A549 (cell line): ENCODE measurements at regions not wholly inside any gene's neighbourhood (a gene's known extent, or its start where the extent isn't known, plus 50 kb on each side); places are given as distances from the start of the nearest gene placed in this dataset.

Experiments
- ATAC-seq, 2 experiments: fragments of 200-7000 bp in 1 of 2; fragments of >200 bp in 1 of 2; cut with Nextera tagmentation in 1 of 2; cut with Tn5 transposase in 1 of 2; 3 replicates each; pipeline versions ENCODE4 v1.8.0 to v1.9.1; 2018 to 2020; ENCODE audit warnings: mild to moderate bottlenecking in 1 of 2, moderate library complexity in 1 of 2
- CTCF ChIA-PET: fragments of 300-600 bp; sonication (Branson Sonifier 250); formaldehyde crosslinking; extraction: SDS; loops from one replicate; lab custom pipeline; 2021; ENCODE audit warnings: antibody characterized with exemption, inconsistent platforms; lab: Yijun Ruan, JAX
- POLR2A ChIA-PET: fragments of 350-600 bp; formaldehyde crosslinking; extraction: SDS; loops from one replicate; lab custom pipeline; 2021; ENCODE audit warnings: antibody characterized with exemption, inconsistent platforms; lab: Yijun Ruan, JAX
- DNase-seq, 2 experiments: peaks; one replicate each; pipeline versions ENCODE4 v3.0.0 to v3.0.0-alpha.2; 2011 to 2016; ENCODE audit warnings: low read depth in 1 of 2, low spot score in 1 of 2
- FAIRE-seq: peaks from 2 replicates; lab custom pipeline; 2011; peaks lifted over from hg19 to GRCh38; lab: Jason Lieb, UNC
- H3K27ac ChIP-seq, 2 experiments: fragments of >200 bp; sonication (Bioruptor Twin); formaldehyde crosslinking; 3 replicates each; pipeline ENCODE4 v1.5.1; 2016 to 2017
- H3K4me1 ChIP-seq: fragments of >200 bp; sonication (Bioruptor Twin); formaldehyde crosslinking; 3 replicates; pipeline ENCODE4 v1.6.1; 2016
- H3K4me2 ChIP-seq: fragments of >200 bp; sonication (Bioruptor Twin); formaldehyde crosslinking; 3 replicates; pipeline ENCODE4 v1.6.1; 2016
- H3K4me3 ChIP-seq: fragments of >200 bp; sonication (Bioruptor Twin); formaldehyde crosslinking; 3 replicates; pipeline ENCODE4 v1.5.1; 2016
- H3K9me3 ChIP-seq: fragments of >200 bp; sonication (Bioruptor Twin); formaldehyde crosslinking; 3 replicates; pipeline ENCODE4 v1.6.1; 2016
- CEBPB ChIP-seq, 2 experiments: fragments of >200 bp in 1 of 2; sonication (Bioruptor Twin) in 1 of 2; formaldehyde crosslinking in 1 of 2; IDR thresholded peaks; 2 replicates each; pipeline ENCODE4 v1.6.1; 2012 to 2016
- CHD4 ChIP-seq: fragments of 200-600 bp; sonication (generic); IDR thresholded peaks from 2 replicates; pipeline ENCODE4 v1.6.1; 2016; ENCODE audit warnings: antibody characterized with exemption, mild to moderate bottlenecking, borderline replicate concordance
- EHF ChIP-seq: fragments of 250-450 bp; sonication (Bioruptor Pico); IDR thresholded peaks from 2 replicates; pipeline ENCODE4 v1.5.0; 2020; ENCODE audit warnings: mild to moderate bottlenecking
- EHMT2 ChIP-seq: fragments of 200-600 bp; sonication (generic); IDR thresholded peaks from 2 replicates; pipeline ENCODE4 v1.6.1; 2016; ENCODE audit warnings: antibody characterized with exemption, low read depth, mild to moderate bottlenecking, moderate library complexity
- EP300 ChIP-seq, 2 experiments: fragments of >200 bp; sonication (Bioruptor Twin); formaldehyde crosslinking; IDR thresholded peaks; 2 replicates in 1 of 2; 3 replicates in 1 of 2; pipeline ENCODE4 v1.6.1; 2016 to 2017
- FOSB ChIP-seq: fragments of 250-450 bp; sonication (Bioruptor Pico); IDR thresholded peaks from 2 replicates; pipeline ENCODE4 v1.5.0; 2020; ENCODE audit warnings: mild to moderate bottlenecking, moderate library complexity
- HEYL ChIP-seq: fragments of 250-450 bp; sonication (Bioruptor Pico); IDR thresholded peaks from 2 replicates; pipeline ENCODE4 v1.8.0; 2021; ENCODE audit warnings: mild to moderate bottlenecking, moderate library complexity
- HOXB13 ChIP-seq: fragments of 250-450 bp; sonication (Bioruptor Pico); IDR thresholded peaks from 2 replicates; pipeline ENCODE4 v1.5.0; 2020; ENCODE audit warnings: low read depth, mild to moderate bottlenecking, moderate library complexity
- JUNB ChIP-seq: fragments of >200 bp; sonication (Bioruptor Twin); formaldehyde crosslinking; IDR thresholded peaks from 2 replicates; pipeline ENCODE4 v1.6.1; 2016
- KDM1A ChIP-seq: fragments of 200-600 bp; sonication (generic); IDR thresholded peaks from 2 replicates; pipeline ENCODE4 v1.6.1; 2016; ENCODE audit warnings: low read depth, mild to moderate bottlenecking
- MAZ ChIP-seq: fragments of 150-350 bp; IDR thresholded peaks from 2 replicates; pipeline ENCODE4 v1.6.1; 2014; ENCODE audit warnings: antibody characterized with exemption, low read depth, low read length, borderline replicate concordance
- PHF8 ChIP-seq: fragments of 200-600 bp; sonication (generic); IDR thresholded peaks from 2 replicates; pipeline ENCODE4 v1.6.1; 2016; ENCODE audit warnings: low read depth, mild to moderate bottlenecking, antibody characterized with exemption, moderate library complexity, borderline replicate concordance
- RAD21 ChIP-seq, 2 experiments: fragments of >200 bp in 1 of 2; sonication (Bioruptor Twin) in 1 of 2; formaldehyde crosslinking in 1 of 2; IDR thresholded peaks in 1 of 2; conservative IDR thresholded peaks in 1 of 2; 2 replicates in 1 of 2; 3 replicates in 1 of 2; pipeline ENCODE4 v1.6.1; 2012 to 2018; ENCODE audit warnings: inconsistent platforms in 1 of 2
- RARB ChIP-seq: fragments of 250-450 bp; sonication (Bioruptor Pico); IDR thresholded peaks from 2 replicates; pipeline ENCODE4 v1.8.0; 2021; ENCODE audit warnings: mild to moderate bottlenecking, moderate library complexity
- RCOR1 ChIP-seq: fragments of 150-350 bp; IDR thresholded peaks from 2 replicates; pipeline ENCODE4 v1.6.1; 2014; ENCODE audit warnings: antibody characterized with exemption, low read length, low read depth
- RFX5 ChIP-seq: fragments of 450-650 bp; IDR thresholded peaks from 2 replicates; pipeline ENCODE4 v1.7.1; 2014; ENCODE audit warnings: antibody characterized with exemption, mild to moderate bottlenecking, moderate library complexity
- SREBF2 ChIP-seq: fragments of 450-650 bp; IDR thresholded peaks from 2 replicates; pipeline ENCODE4 v1.6.1; 2014; ENCODE audit warnings: mild to moderate bottlenecking, moderate library complexity
- TFCP2L1 ChIP-seq: fragments of 250-450 bp; sonication (Bioruptor Pico); IDR thresholded peaks from 2 replicates; pipeline ENCODE4 v1.5.0; 2021; ENCODE audit warnings: mild to moderate bottlenecking
- ZNF302 ChIP-seq: fragments of 250-450 bp; sonication (Bioruptor Pico); IDR thresholded peaks from 2 replicates; pipeline ENCODE4 v1.9.0; 2021; ENCODE audit warnings: inconsistent platforms, mild to moderate bottlenecking, moderate library complexity
- WGBS: methylation state at CpG from one replicate; pipeline ENCODE4 v1.1.6; 2017; ENCODE audit errors: missing lambda C conversion rate; 5-methylcytosine and 5-hydroxymethylcytosine counted together
- TF ChIP-seq, protein P1 (sequence below): fragments of >200 bp; sonication (Bioruptor Twin); formaldehyde crosslinking; IDR thresholded peaks from 3 replicates; pipeline ENCODE4 v1.5.1; 2016

- POLR2A ChIA-PET: no interaction called here
- 0% methylated on average over 1 of the region's 1 CpG for WGBS
Measured at GRCh38 chr10:2139746-2140145, 402.4 kb upstream of the ADARB2 start.

GRCh38 chr10:2137549-2138174, 400.3 kb upstream of the ADARB2 start:
- 9% methylated on average over 4 of the region's 4 CpGs for WGBS
- no peak overlapping the region for H3K4me2 ChIP-seq
- ChIA-PET CTCF (interaction anchor here (1.1 to 1.5 kb wide), 2 partner anchors 9 to 17 kb away, joined by 3 to 5 read pairs; no protein-coding TSS in a partner anchor), POLR2A (no interaction called here)
- ATAC-seq (peak; percentile 54 to 78; a peak in 3 of 6 replicates), DNase-seq (peak; percentile 8 to 41), FAIRE-seq (no peak)
- H3K27ac ChIP-seq: no peak overlapping the region
- H3K9me3 ChIP-seq: no peaks in the 10 kb centered on the region
- TF ChIP-seq CHD4 (no peak), HEYL (CRISPR knock-in tag) (no peak), RAD21 (conservative IDR thresholded peaks at IDR 0.05 in 1 of 2, IDR thresholded peaks at IDR 0.05 in 1 of 2) (peak in 1 of 2 experiments; percentile 49; a peak in 2 of 5 replicates), RFX5 (no peak), EP300 (IDR thresholded peaks at IDR 0.05) (no peak), KDM1A (no peak), SREBF2 (no peak)
- TF ChIP-seq, protein P1, sequence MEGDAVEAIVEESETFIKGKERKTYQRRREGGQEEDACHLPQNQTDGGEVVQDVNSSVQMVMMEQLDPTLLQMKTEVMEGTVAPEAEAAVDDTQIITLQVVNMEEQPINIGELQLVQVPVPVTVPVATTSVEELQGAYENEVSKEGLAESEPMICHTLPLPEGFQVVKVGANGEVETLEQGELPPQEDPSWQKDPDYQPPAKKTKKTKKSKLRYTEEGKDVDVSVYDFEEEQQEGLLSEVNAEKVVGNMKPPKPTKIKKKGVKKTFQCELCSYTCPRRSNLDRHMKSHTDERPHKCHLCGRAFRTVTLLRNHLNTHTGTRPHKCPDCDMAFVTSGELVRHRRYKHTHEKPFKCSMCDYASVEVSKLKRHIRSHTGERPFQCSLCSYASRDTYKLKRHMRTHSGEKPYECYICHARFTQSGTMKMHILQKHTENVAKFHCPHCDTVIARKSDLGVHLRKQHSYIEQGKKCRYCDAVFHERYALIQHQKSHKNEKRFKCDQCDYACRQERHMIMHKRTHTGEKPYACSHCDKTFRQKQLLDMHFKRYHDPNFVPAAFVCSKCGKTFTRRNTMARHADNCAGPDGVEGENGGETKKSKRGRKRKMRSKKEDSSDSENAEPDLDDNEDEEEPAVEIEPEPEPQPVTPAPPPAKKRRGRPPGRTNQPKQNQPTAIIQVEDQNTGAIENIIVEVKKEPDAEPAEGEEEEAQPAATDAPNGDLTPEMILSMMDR: no peak
- no peaks in the 10 kb centered on the region for H3K4me1 ChIP-seq
- no peak overlapping the region for H3K4me3 ChIP-seq

More at GRCh38 chr10:2139746-2140145, 402.4 kb upstream of the ADARB2 start:
- H3K4me1 ChIP-seq: no peaks in the 10 kb centered on the region
- CTCF ChIA-PET: no interaction called here
- no peak overlapping the region for H3K4me2 ChIP-seq
- no peak for FAIRE-seq
- TF ChIP-seq MAZ (no peak), EHF (CRISPR knock-in tag) (no peak), ZNF302 (CRISPR knock-in tag) (no peak), CEBPB (IDR thresholded peaks at IDR 0.05) (no peak)
- TF ChIP-seq, all 56 proteins: peak for 0
- Histone ChIP-seq H3K9me3 (no peaks in the 10 kb centered on the region), H3K4me3 (no peak overlapping the region), H3K27ac (no peak overlapping the region)
- DNase-seq (no peak), ATAC-seq (no peak)

- H3K27ac ChIP-seq: no peak overlapping the region
- ATAC-seq (no peak; a peak in 1 of 6 replicates), FAIRE-seq (no peak), DNase-seq (no peak)
- no peaks in the 10 kb centered on the region for H3K4me1 ChIP-seq
- CTCF ChIA-PET: no interaction called here
- H3K4me2 ChIP-seq: no peak overlapping the region
- H3K4me3 ChIP-seq: no peak overlapping the region
- H3K9me3 ChIP-seq: no peaks in the 10 kb centered on the region
- WGBS: 28% methylated on average over 10 of the region's 10 CpGs
- TF ChIP-seq JUNB (no peak), EHF (CRISPR knock-in tag) (no peak), HOXB13 (CRISPR knock-in tag) (no peak), SREBF2 (no peak), RCOR1 (no peak), TFCP2L1 (no peak), EHMT2 (no peak), RARB (no peak), PHF8 (no peak), MAZ (no peak), FOSB (no peak)
- POLR2A ChIA-PET: no interaction called here
Measured at GRCh38 chr10:2130705-2131305, 393.5 kb upstream of the ADARB2 start.
